SK-N-SH (cell line): ENCODE measurements at regions not wholly inside any gene's neighbourhood (a gene's known extent, or its start where the extent isn't known, plus 50 kb on each side); places are given as distances from the start of the nearest gene placed in this dataset.

Experiments
- CTCF ChIA-PET: fragments of 300-600, 350-600 bp; formaldehyde crosslinking; extraction: SDS; loops from one replicate; lab custom pipeline; 2021; lab: Yijun Ruan, JAX
- POLR2A ChIA-PET: fragments of 350-600 bp; sonication (Branson Sonifier 250); formaldehyde crosslinking; extraction: SDS; loops from one replicate; lab custom pipeline; 2020; ENCODE audit warnings: antibody characterized with exemption, inconsistent platforms; lab: Yijun Ruan, JAX
- DNase-seq: peaks from one replicate; pipeline ENCODE4 v3.0.0; 2012
- H2AFZ ChIP-seq: fragments of 200-600 bp; sonication (generic); 2 replicates; pipeline ENCODE4 v1.8.1; 2016; ENCODE audit warnings: antibody characterized with exemption, mild to moderate bottlenecking, low read depth
- H3F3A ChIP-seq: fragments of 200-600 bp; sonication (generic); replicated peaks from 2 replicates; pipeline ENCODE3; 2016; ENCODE audit warnings: antibody characterized with exemption, mild to moderate bottlenecking; ENCODE audit not compliant: insufficient read depth
- H3K27ac ChIP-seq, 2 experiments: fragments of 200-500 bp in 1 of 2; fragments of 200-600 bp in 1 of 2; sonication (Bioruptor generic) in 1 of 2; sonication (generic), shearing (Covaris generic) in 1 of 2; 2 replicates each; pipeline versions ENCODE4 v1.5.1 to v1.6.1; 2014 to 2016; ENCODE audit warnings: low read depth in 2 of 2, inconsistent platforms in 1 of 2, low read length in 1 of 2, mild to moderate bottlenecking in 1 of 2, mixed read lengths in 1 of 2
- H3K27me3 ChIP-seq: fragments of 200-600 bp; sonication (generic), shearing (Covaris generic); 2 replicates; pipeline ENCODE4 v1.6.1; 2016; ENCODE audit warnings: mixed run types; ENCODE audit not compliant: insufficient read depth
- H3K36me3 ChIP-seq, 2 experiments: fragments of 200-500 bp in 1 of 2; fragments of 200-600 bp in 1 of 2; sonication (Bioruptor generic) in 1 of 2; sonication (generic) in 1 of 2; replicated peaks in 1 of 2; 2 replicates each; pipeline versions ENCODE3 to v1.5.1; 2014 to 2016; ENCODE audit warnings: low read length in 1 of 2, mild to moderate bottlenecking in 1 of 2; ENCODE audit not compliant: insufficient read depth in 2 of 2, control insufficient read depth in 1 of 2
- H3K4me1 ChIP-seq, 2 experiments: fragments of 200-500 bp in 1 of 2; fragments of 200-600 bp in 1 of 2; sonication (Bioruptor generic) in 1 of 2; sonication (generic), shearing (Covaris generic) in 1 of 2; 2 replicates each; pipeline versions ENCODE4 v1.5.1 to v1.6.1; 2014 to 2016; ENCODE audit warnings: low read depth in 1 of 2, low read length in 1 of 2, mixed run types in 1 of 2; ENCODE audit not compliant: insufficient read depth in 2 of 2, control insufficient read depth in 1 of 2
- H3K4me2 ChIP-seq: fragments of 200-600 bp; sonication (generic), shearing (Covaris generic); 2 replicates; pipeline ENCODE4 v1.6.1; 2017; ENCODE audit warnings: mixed run types
- H3K4me3 ChIP-seq, 2 experiments: fragments of 200-500 bp in 1 of 2; fragments of 200-600 bp in 1 of 2; sonication (Bioruptor generic) in 1 of 2; sonication (generic), shearing (Covaris generic) in 1 of 2; 2 replicates each; pipeline versions ENCODE4 v1.5.1 to v1.8.1; 2014 to 2016; ENCODE audit warnings: low read depth in 2 of 2, inconsistent platforms in 1 of 2, low read length in 1 of 2, mild to moderate bottlenecking in 1 of 2, mixed read lengths in 1 of 2, moderate library complexity in 1 of 2
- H3K79me2 ChIP-seq: fragments of 200-600 bp; sonication (generic); 2 replicates; pipeline ENCODE4 v1.8.1; 2017; ENCODE audit warnings: mild to moderate bottlenecking; ENCODE audit not compliant: insufficient read depth
- H3K9ac ChIP-seq: fragments of 200-600 bp; sonication (generic); 2 replicates; pipeline ENCODE4 v1.6.1; 2017; ENCODE audit warnings: mixed run types
- H3K9me2 ChIP-seq: fragments of 200-600 bp; sonication (generic); 2 replicates; pipeline ENCODE4 v1.6.1; 2017; ENCODE audit warnings: mixed run types
- H3K9me3 ChIP-seq: fragments of 200-600 bp; sonication (generic); 2 replicates; pipeline ENCODE4 v1.6.1; 2017; ENCODE audit warnings: mixed run types, mild to moderate bottlenecking, moderate library complexity
- H4K20me1 ChIP-seq: fragments of 200-600 bp; sonication (generic); 2 replicates; pipeline ENCODE4 v1.6.1; 2017; ENCODE audit warnings: mild to moderate bottlenecking, mixed run types; ENCODE audit not compliant: insufficient read depth
- EP300 ChIP-seq, 2 experiments: IDR thresholded peaks; 2 replicates each; pipeline versions ENCODE4 v1.4.0 to v1.6.1; 2012; ENCODE audit warnings: borderline replicate concordance in 1 of 2, low read depth in 1 of 2, low read length in 1 of 2
- FOSL2 ChIP-seq: IDR thresholded peaks from 2 replicates; pipeline ENCODE4 v1.4.0; 2012; ENCODE audit warnings: low read depth, mild to moderate bottlenecking, moderate library complexity, borderline replicate concordance
- RAD21 ChIP-seq: IDR thresholded peaks from 2 replicates; pipeline ENCODE4 v1.6.1; 2012; ENCODE audit warnings: mild to moderate bottlenecking, low read length
- RFX5 ChIP-seq: IDR thresholded peaks from 2 replicates; pipeline ENCODE4 v1.6.1; 2012; ENCODE audit warnings: mild to moderate bottlenecking, improper control_type of control experiment, low read length
- RXRA ChIP-seq: IDR thresholded peaks from 2 replicates; pipeline ENCODE4 v1.4.0; 2012; ENCODE audit warnings: low read depth, mild to moderate bottlenecking, borderline replicate concordance
- TEAD4 ChIP-seq: IDR thresholded peaks from 2 replicates; pipeline ENCODE4 v1.4.0; 2012; ENCODE audit warnings: mild to moderate bottlenecking, borderline replicate concordance; ENCODE audit not compliant: insufficient read depth
- WGBS: methylation state at CpG from one replicate; pipeline ENCODE4 v1.1.6; 2017; ENCODE audit warnings: low lambda C conversion rate; 5-methylcytosine and 5-hydroxymethylcytosine counted together
- TF ChIP-seq, protein P1 (sequence below): IDR thresholded peaks from 2 replicates; pipeline ENCODE4 v1.6.1; 2012; ENCODE audit warnings: mild to moderate bottlenecking, low read depth, low read length, moderate library complexity
- TF ChIP-seq, protein P2 (sequence below): fragments of 200-600 bp; sonication (generic); IDR thresholded peaks from 2 replicates; pipeline ENCODE4 v1.6.1; 2017; ENCODE audit warnings: antibody characterized with exemption, mild to moderate bottlenecking, moderate library complexity
- TF ChIP-seq, protein P3 (sequence below): IDR thresholded peaks from 2 replicates; pipeline ENCODE4 v1.4.0; 2012; ENCODE audit warnings: low read depth
- TF ChIP-seq, protein P4 (sequence below): IDR thresholded peaks from 2 replicates; pipeline ENCODE4; 2012

DNA sequence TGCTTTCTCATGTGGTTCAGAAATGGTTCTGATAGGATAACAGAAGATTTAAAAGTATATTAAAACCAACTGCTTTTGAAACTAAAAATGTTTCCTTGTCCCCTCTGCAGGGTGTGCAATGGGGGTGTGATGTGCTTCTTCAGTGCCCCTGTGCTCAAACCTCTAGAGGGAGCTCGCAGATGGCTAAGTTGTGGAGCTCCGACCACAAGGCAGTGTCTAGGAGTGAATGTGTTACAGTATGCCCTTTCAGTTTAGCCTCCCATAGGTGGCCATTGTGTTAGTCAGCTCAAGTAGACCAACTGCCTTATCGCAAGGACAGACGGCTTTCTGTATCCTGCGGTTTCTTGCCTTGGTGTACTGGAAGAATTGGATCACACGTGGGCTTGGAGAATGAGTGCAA lies 130.5 kb downstream of the TENT5D start:
- no peak overlapping the region for H3K4me2 ChIP-seq
- no peaks in the 10 kb centered on the region for H3K9me2 ChIP-seq
- WGBS, result 0% methylated on average over 2 of the region's 6 CpGs
- H3K9ac ChIP-seq, result no peak overlapping the region
- H3K27ac ChIP-seq, result no peak overlapping the region
- no peaks in the 10 kb centered on the region for H3F3A ChIP-seq
- ChIA-PET POLR2A (no interaction called here), CTCF (no interaction called here)
- H3K4me1 ChIP-seq, result no peaks in the 10 kb centered on the region
- H3K27me3 ChIP-seq, result no peaks in the 10 kb centered on the region
- no peaks in the 10 kb centered on the region for H4K20me1 ChIP-seq
- no peaks in the 10 kb centered on the region for H3K9me3 ChIP-seq
- H3K4me3 ChIP-seq, result no peak overlapping the region
- no peaks in the 10 kb centered on the region for H3K36me3 ChIP-seq
- H3K79me2 ChIP-seq, result no peaks in the 10 kb centered on the region
- TF ChIP-seq, protein P1, sequence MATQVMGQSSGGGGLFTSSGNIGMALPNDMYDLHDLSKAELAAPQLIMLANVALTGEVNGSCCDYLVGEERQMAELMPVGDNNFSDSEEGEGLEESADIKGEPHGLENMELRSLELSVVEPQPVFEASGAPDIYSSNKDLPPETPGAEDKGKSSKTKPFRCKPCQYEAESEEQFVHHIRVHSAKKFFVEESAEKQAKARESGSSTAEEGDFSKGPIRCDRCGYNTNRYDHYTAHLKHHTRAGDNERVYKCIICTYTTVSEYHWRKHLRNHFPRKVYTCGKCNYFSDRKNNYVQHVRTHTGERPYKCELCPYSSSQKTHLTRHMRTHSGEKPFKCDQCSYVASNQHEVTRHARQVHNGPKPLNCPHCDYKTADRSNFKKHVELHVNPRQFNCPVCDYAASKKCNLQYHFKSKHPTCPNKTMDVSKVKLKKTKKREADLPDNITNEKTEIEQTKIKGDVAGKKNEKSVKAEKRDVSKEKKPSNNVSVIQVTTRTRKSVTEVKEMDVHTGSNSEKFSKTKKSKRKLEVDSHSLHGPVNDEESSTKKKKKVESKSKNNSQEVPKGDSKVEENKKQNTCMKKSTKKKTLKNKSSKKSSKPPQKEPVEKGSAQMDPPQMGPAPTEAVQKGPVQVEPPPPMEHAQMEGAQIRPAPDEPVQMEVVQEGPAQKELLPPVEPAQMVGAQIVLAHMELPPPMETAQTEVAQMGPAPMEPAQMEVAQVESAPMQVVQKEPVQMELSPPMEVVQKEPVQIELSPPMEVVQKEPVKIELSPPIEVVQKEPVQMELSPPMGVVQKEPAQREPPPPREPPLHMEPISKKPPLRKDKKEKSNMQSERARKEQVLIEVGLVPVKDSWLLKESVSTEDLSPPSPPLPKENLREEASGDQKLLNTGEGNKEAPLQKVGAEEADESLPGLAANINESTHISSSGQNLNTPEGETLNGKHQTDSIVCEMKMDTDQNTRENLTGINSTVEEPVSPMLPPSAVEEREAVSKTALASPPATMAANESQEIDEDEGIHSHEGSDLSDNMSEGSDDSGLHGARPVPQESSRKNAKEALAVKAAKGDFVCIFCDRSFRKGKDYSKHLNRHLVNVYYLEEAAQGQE, result no peak
- TF ChIP-seq, protein P2, sequence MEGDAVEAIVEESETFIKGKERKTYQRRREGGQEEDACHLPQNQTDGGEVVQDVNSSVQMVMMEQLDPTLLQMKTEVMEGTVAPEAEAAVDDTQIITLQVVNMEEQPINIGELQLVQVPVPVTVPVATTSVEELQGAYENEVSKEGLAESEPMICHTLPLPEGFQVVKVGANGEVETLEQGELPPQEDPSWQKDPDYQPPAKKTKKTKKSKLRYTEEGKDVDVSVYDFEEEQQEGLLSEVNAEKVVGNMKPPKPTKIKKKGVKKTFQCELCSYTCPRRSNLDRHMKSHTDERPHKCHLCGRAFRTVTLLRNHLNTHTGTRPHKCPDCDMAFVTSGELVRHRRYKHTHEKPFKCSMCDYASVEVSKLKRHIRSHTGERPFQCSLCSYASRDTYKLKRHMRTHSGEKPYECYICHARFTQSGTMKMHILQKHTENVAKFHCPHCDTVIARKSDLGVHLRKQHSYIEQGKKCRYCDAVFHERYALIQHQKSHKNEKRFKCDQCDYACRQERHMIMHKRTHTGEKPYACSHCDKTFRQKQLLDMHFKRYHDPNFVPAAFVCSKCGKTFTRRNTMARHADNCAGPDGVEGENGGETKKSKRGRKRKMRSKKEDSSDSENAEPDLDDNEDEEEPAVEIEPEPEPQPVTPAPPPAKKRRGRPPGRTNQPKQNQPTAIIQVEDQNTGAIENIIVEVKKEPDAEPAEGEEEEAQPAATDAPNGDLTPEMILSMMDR, result peak; percentile 45
- TF ChIP-seq, protein P3, sequence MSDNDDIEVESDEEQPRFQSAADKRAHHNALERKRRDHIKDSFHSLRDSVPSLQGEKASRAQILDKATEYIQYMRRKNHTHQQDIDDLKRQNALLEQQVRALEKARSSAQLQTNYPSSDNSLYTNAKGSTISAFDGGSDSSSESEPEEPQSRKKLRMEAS, result no peak
- H2AFZ ChIP-seq, result no peak overlapping the region
- DNase-seq, result no peak

DNA sequence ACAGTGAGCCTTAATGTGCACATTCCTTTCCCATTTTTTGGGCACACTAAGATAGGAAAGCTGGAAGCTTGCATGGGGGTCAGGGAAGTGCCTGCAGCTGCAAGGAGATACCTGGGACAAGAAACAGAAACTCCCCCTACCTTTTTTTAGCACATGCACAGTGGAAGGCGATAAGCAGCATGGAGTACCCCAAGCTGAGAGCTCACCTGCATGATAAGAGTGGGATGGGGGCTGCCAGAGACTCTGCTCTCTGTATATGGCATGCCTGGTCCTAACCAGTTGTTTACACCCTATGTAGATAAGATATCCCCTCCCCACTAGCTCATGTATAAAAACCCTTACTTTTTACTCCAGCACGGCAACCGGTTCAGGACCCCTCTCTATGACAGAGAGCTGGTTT lies 135.9 kb downstream of the TENT5D start:
- CTCF ChIA-PET, result interaction anchor here (1.2 kb wide), 1 partner anchor 23 kb away, joined by 3 read pairs; no protein-coding TSS in a partner anchor
- Histone ChIP-seq H3K9me3 (no peaks in the 10 kb centered on the region), H3K9ac (no peak overlapping the region), H3K27me3 (no peaks in the 10 kb centered on the region)
- TF ChIP-seq RAD21 (no peak), RFX5 (no peak), TEAD4 (no peak), EP300 (IDR thresholded peaks at IDR 0.05; ENCODE audit: borderline replicate concordance in 1 of 2, low read depth in 1 of 2, low read length in 1 of 2) (no peak), FOSL2 (no peak), RXRA (no peak)
- TF ChIP-seq, protein P4, sequence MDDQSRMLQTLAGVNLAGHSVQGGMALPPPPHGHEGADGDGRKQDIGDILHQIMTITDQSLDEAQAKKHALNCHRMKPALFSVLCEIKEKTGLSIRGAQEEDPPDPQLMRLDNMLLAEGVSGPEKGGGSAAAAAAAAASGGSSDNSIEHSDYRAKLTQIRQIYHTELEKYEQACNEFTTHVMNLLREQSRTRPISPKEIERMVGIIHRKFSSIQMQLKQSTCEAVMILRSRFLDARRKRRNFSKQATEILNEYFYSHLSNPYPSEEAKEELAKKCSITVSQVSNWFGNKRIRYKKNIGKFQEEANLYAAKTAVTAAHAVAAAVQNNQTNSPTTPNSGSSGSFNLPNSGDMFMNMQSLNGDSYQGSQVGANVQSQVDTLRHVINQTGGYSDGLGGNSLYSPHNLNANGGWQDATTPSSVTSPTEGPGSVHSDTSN, result no peak
- TF ChIP-seq, all 33 proteins: peak for 0
- no peak overlapping the region for H2AFZ ChIP-seq
- H3K36me3 ChIP-seq, result no peaks in the 10 kb centered on the region
- H3K9me2 ChIP-seq, result no peaks in the 10 kb centered on the region
- no peak overlapping the region for H3K4me3 ChIP-seq
- H3K79me2 ChIP-seq, result no peaks in the 10 kb centered on the region
- H3F3A ChIP-seq, result no peaks in the 10 kb centered on the region
- no peak overlapping the region for H3K27ac ChIP-seq
- H3K4me2 ChIP-seq, result no peak overlapping the region
- no peaks in the 10 kb centered on the region for H4K20me1 ChIP-seq
- POLR2A ChIA-PET, result interaction anchor here (0.6 kb wide), 1 partner anchor 1540 kb away, joined by 3 read pairs; no protein-coding TSS in a partner anchor
- WGBS, result 0% methylated on average over 3 of the region's 3 CpGs
- no peak for DNase-seq
- no peaks in the 10 kb centered on the region for H3K4me1 ChIP-seq
